HEK293 (cell line): ENCODE measurements at regions not wholly inside any gene's neighbourhood (a gene's known extent, or its start where the extent isn't known, plus 50 kb on each side); places are given as distances from the start of the nearest gene placed in this dataset.

ENCODE experiments used
- CTCF ChIA-PET: fragments of 350-600 bp; formaldehyde crosslinking; extraction: SDS; loops from one replicate; lab custom pipeline; 2021; ENCODE audit warnings: antibody characterized with exemption; lab: Yijun Ruan, JAX
- POLR2A ChIA-PET: fragments of 300-600 bp; formaldehyde crosslinking; extraction: SDS; loops from one replicate; lab custom pipeline; 2020; ENCODE audit warnings: antibody characterized with exemption, inconsistent platforms; lab: Yijun Ruan, JAX
- H3K27ac ChIP-seq: fragments of 200-500 bp; sonication (Bioruptor generic); 2 replicates; pipeline ENCODE4 v1.5.1; 2014; ENCODE audit warnings: low read depth, low read length, control low read depth, inconsistent platforms; ENCODE audit errors: extremely low read depth
- H3K36me3 ChIP-seq, 2 experiments: fragments of 200-500 bp in 1 of 2; sonication (Bioruptor generic) in 1 of 2; 1 replicate in 1 of 2; 2 replicates in 1 of 2; pipeline ENCODE4 v1.5.1; 2014 to 2017; ENCODE audit warnings: inconsistent platforms in 2 of 2, low read length in 2 of 2; ENCODE audit not compliant: control insufficient read depth in 2 of 2, insufficient read depth in 1 of 2
- H3K4me1 ChIP-seq: fragments of 200-500 bp; sonication (Bioruptor generic); 2 replicates; pipeline ENCODE4 v1.5.1; 2014; ENCODE audit warnings: mild to moderate bottlenecking, low read length, inconsistent platforms; ENCODE audit not compliant: control insufficient read depth, insufficient read depth
- H3K4me3 ChIP-seq: 2 replicates; pipeline ENCODE4 v1.5.1; 2011; ENCODE audit warnings: low read depth, mild to moderate bottlenecking, control low read depth, low read length, moderate library complexity
- H3K9me3 ChIP-seq: fragments of 200-500 bp; sonication (Bioruptor generic); 2 replicates; pipeline ENCODE4 v1.5.1; 2014; ENCODE audit warnings: low read depth, low read length, inconsistent platforms; ENCODE audit not compliant: control insufficient read depth, insufficient read depth
- FEZF1 ChIP-seq: fragments of 450-650 bp; formaldehyde crosslinking; IDR thresholded peaks from 2 replicates; pipeline ENCODE4 v1.5.1; 2016; ENCODE audit warnings: missing biosample characterization, missing genetic modification characterization
- HIC1 ChIP-seq: fragments of 450-650 bp; formaldehyde crosslinking; IDR thresholded peaks from 2 replicates; pipeline ENCODE4 v1.5.1; 2016; ENCODE audit warnings: missing biosample characterization, missing genetic modification characterization
- KLF1 ChIP-seq: fragments of 450-650 bp; formaldehyde crosslinking; IDR thresholded peaks from 2 replicates; pipeline ENCODE4 v1.5.1; 2016; ENCODE audit warnings: missing biosample characterization, missing genetic modification characterization
- RBAK ChIP-seq: fragments of 450-650 bp; formaldehyde crosslinking; IDR thresholded peaks from 2 replicates; pipeline ENCODE4 v1.5.1; 2016; ENCODE audit warnings: missing biosample characterization, missing genetic modification characterization
- SETDB1 ChIP-seq: IDR thresholded peaks from one replicate; pipeline ENCODE4 v1.6.1; 2017; ENCODE audit warnings: mild to moderate bottlenecking, low read length, moderate library complexity, mixed read lengths; ENCODE audit not compliant: insufficient read length
- YY1 ChIP-seq: fragments of 450-650 bp; formaldehyde crosslinking; IDR thresholded peaks from 2 replicates; pipeline ENCODE4 v1.5.1; 2018; ENCODE audit warnings: missing biosample characterization, missing genetic modification characterization
- ZBTB44 ChIP-seq: fragments of 450-650 bp; IDR thresholded peaks from 2 replicates; pipeline ENCODE4 v1.5.1; 2018; ENCODE audit warnings: missing biosample characterization, mild to moderate bottlenecking, missing genetic modification characterization
- ZNF157 ChIP-seq: fragments of 450-650 bp; formaldehyde crosslinking; IDR thresholded peaks from 2 replicates; pipeline ENCODE4 v1.5.1; 2016; ENCODE audit warnings: missing biosample characterization, missing genetic modification characterization
- ZNF19 ChIP-seq: fragments of 450-650 bp; formaldehyde crosslinking; IDR thresholded peaks from 2 replicates; pipeline ENCODE4; 2016; ENCODE audit warnings: missing biosample characterization, missing genetic modification characterization, low read depth
- ZNF2 ChIP-seq: fragments of 450-650 bp; formaldehyde crosslinking; IDR thresholded peaks from 2 replicates; pipeline ENCODE4 v1.5.1; 2016; ENCODE audit warnings: missing biosample characterization, missing genetic modification characterization
- ZNF223 ChIP-seq: fragments of 450-650 bp; formaldehyde crosslinking; IDR thresholded peaks from 2 replicates; pipeline ENCODE4 v1.5.1; 2016; ENCODE audit warnings: missing biosample characterization, missing genetic modification characterization
- ZNF449 ChIP-seq: fragments of 450-650 bp; formaldehyde crosslinking; IDR thresholded peaks from 2 replicates; pipeline ENCODE4 v1.5.1; 2017; ENCODE audit warnings: missing biosample characterization, mild to moderate bottlenecking, missing genetic modification characterization, moderate library complexity
- ZNF555 ChIP-seq: fragments of 450-650 bp; formaldehyde crosslinking; conservative IDR thresholded peaks from 2 replicates; pipeline ENCODE4 v1.5.1; 2017; ENCODE audit warnings: missing biosample characterization, mild to moderate bottlenecking, missing genetic modification characterization, inconsistent platforms
- ZNF660 ChIP-seq: fragments of 450-650 bp; IDR thresholded peaks from 2 replicates; pipeline ENCODE4 v1.5.1; 2018; ENCODE audit warnings: missing biosample characterization, mild to moderate bottlenecking, missing genetic modification characterization
- ZNF830 ChIP-seq: fragments of 450-650 bp; IDR thresholded peaks from 2 replicates; pipeline ENCODE4 v1.5.0; 2018; ENCODE audit warnings: missing biosample characterization, missing genetic modification characterization, low read depth, mild to moderate bottlenecking, moderate library complexity

- TF ChIP-seq ZNF555 (tag by site-specific recombination) = no peak
- TF ChIP-seq ZNF2 (tag by site-specific recombination) = no peak
- no peak for TF ChIP-seq ZNF157 (tag by site-specific recombination)
- no peak for TF ChIP-seq RBAK
- no peak for TF ChIP-seq ZBTB44 (tag by site-specific recombination)
- TF ChIP-seq HIC1 = no peak
- TF ChIP-seq ZNF449 (tag by site-specific recombination) = no peak
- TF ChIP-seq ZNF830 (tag by site-specific recombination) = no peak
- no peak for TF ChIP-seq FEZF1 (tag by site-specific recombination)
- no peak for TF ChIP-seq YY1 (tag by site-specific recombination)
- TF ChIP-seq ZNF223 = no peak
- no peak for TF ChIP-seq SETDB1
- H3K4me1 ChIP-seq = no peaks in the 10 kb centered on the region
- ChIA-PET POLR2A (no interaction called here), CTCF (interaction anchor here (0.6 kb wide), 1 partner anchor 930 kb away, joined by 3 read pairs; no protein-coding TSS in a partner anchor)
- H3K9me3 ChIP-seq = no peaks in the 10 kb centered on the region
- H3K36me3 ChIP-seq = no peaks in the 10 kb centered on the region
- no peak overlapping the region for H3K4me3 ChIP-seq
- no peak overlapping the region for H3K27ac ChIP-seq
These were observed 231.2 kb upstream of the SLC7A11 start for GRCh38 chr4:138473339-138473738.

- Histone ChIP-seq H3K4me1 (no peaks in the 10 kb centered on the region), H3K4me3 (no peak overlapping the region), H3K36me3 (no peaks in the 10 kb centered on the region)
- ChIA-PET POLR2A (no interaction called here), CTCF (no interaction called here)
- TF ChIP-seq ZNF660 = no peak
- no peak for TF ChIP-seq ZNF2 (tag by site-specific recombination)
- TF ChIP-seq ZNF19 (tag by site-specific recombination) = no peak
- TF ChIP-seq, all 188 proteins: peak for 0
- Histone ChIP-seq H3K9me3 (no peaks in the 10 kb centered on the region), H3K27ac (no peak overlapping the region)
These were observed 218.6 kb upstream of the SLC7A11 start for GRCh38 chr4:138460477-138461414.

GRCh38 chr4:138458751-138459150, 216.6 kb upstream of the SLC7A11 start:
- H3K4me1 ChIP-seq = no peaks in the 10 kb centered on the region
- H3K9me3 ChIP-seq = no peaks in the 10 kb centered on the region
- H3K27ac ChIP-seq = no peak overlapping the region
- CTCF ChIA-PET = no interaction called here
- no peaks in the 10 kb centered on the region for H3K36me3 ChIP-seq
- H3K4me3 ChIP-seq = no peak overlapping the region
- TF ChIP-seq KLF1 (tag by site-specific recombination) = no peak
- TF ChIP-seq, all 188 proteins: peak for 0
- POLR2A ChIA-PET = no interaction called here
